Stimulated activated CD8-positive, alpha-beta memory T cell treated with anti-CD3 and anti-CD28 coated beads, Interleukin-4, amount 100 ng/mL, for 1 hour (primary cell): ENCODE measurements at regions not wholly inside any gene's neighbourhood (a gene's known extent, or its start where the extent isn't known, plus 50 kb on each side); places are given as distances from the start of the nearest gene placed in this dataset.
"Not testable (repeated sequence)": the region's sequence is repeated elsewhere in the genome, so short reads cannot be mapped to it uniquely, and the experiment has no call there.

Experiments used
- DNase-seq, 2 donors: peaks; one replicate each; pipeline ENCODE4 v3.0.0-alpha.2; 2020; ENCODE audit warnings: low read depth in 2 of 2, low spot score in 1 of 2

- no peak for DNase-seq
These were observed 132.2 kb upstream of the MPHOSPH6 start for GRCh38 chr16:82302042-82302727.

GRCh38 chr16:82301146-82301755 is 131.2 kb upstream of the MPHOSPH6 start:
- DNase-seq = no peak

GRCh38 chr16:82300374-82300951 is 130.4 kb upstream of the MPHOSPH6 start:
- no peak for DNase-seq

- no peak for DNase-seq
These were observed 128.4 kb upstream of the MPHOSPH6 start for GRCh38 chr16:82298472-82298871.

GRCh38 chr16:82295290-82296201 is 125.5 kb upstream of the MPHOSPH6 start:
- no peak for DNase-seq

GRCh38 chr16:82293671-82294070 is 123.6 kb upstream of the MPHOSPH6 start:
- DNase-seq = no peak

- DNase-seq = no peak
These were observed 117.9 kb upstream of the MPHOSPH6 start for GRCh38 chr16:82287937-82288336.

- DNase-seq = no peak
These were observed 112.6 kb upstream of the MPHOSPH6 start for GRCh38 chr16:82282662-82283061.

GRCh38 chr16:82281544-82281943 is 111.5 kb upstream of the MPHOSPH6 start:
- no peak for DNase-seq

GRCh38 chr16:82280867-82281266 is 110.8 kb upstream of the MPHOSPH6 start:
- DNase-seq = no peak

GRCh38 chr16:82275349-82275748 is 105.3 kb upstream of the MPHOSPH6 start:
- DNase-seq = not testable (repeated sequence)

- no peak for DNase-seq
These were observed 101.6 kb upstream of the MPHOSPH6 start for GRCh38 chr16:82271636-82272035.

- DNase-seq = not testable (repeated sequence)
These were observed 97.7 kb upstream of the MPHOSPH6 start for GRCh38 chr16:82267675-82268074.

GRCh38 chr16:82265809-82266208 is 95.8 kb upstream of the MPHOSPH6 start:
- no peak for DNase-seq

- DNase-seq = no peak
These were observed 94.7 kb upstream of the MPHOSPH6 start for GRCh38 chr16:82264756-82265155.

GRCh38 chr16:82263521-82264143 is 93.6 kb upstream of the MPHOSPH6 start:
- DNase-seq = peak; percentile 8 to 18

- no peak for DNase-seq
These were observed 92.2 kb upstream of the MPHOSPH6 start for GRCh38 chr16:82262244-82262643.

- no peak for DNase-seq
These were observed 90.3 kb upstream of the MPHOSPH6 start for GRCh38 chr16:82260212-82260795.

GRCh38 chr16:82259731-82260130 is 89.7 kb upstream of the MPHOSPH6 start:
- DNase-seq = no peak

- DNase-seq = no peak
These were observed 88.0 kb upstream of the MPHOSPH6 start for GRCh38 chr16:82257990-82258389.

GRCh38 chr16:82252582-82252981 is 82.6 kb upstream of the MPHOSPH6 start:
- DNase-seq = no peak
